HCT116 (cell line): ENCODE measurements at regions not wholly inside any gene's neighbourhood (a gene's known extent, or its start where the extent isn't known, plus 50 kb on each side); places are given as distances from the start of the nearest gene placed in this dataset.
A peak's percentile ranks its signal among the peaks of the same experiment; 100 is the strongest.

Source experiments
- ATAC-seq: fragments of 200-7000 bp; cut with Tn5 transposase; 2 replicates; pipeline ENCODE4 v1.9.1; 2020; ENCODE audit warnings: mild to moderate bottlenecking, moderate library complexity
- BruUV-seq: library from RNA; stranded (reverse); fragments of 400-500 nt; replicated peaks from 2 replicates; lab custom pipeline; 2021; lab: Mats Ljungman, UMichigan
- CTCF ChIA-PET: fragments of 300-600 bp; sonication (Branson Sonifier 250); formaldehyde crosslinking; loops from one replicate; lab custom pipeline; 2021; ENCODE audit warnings: antibody characterized with exemption; lab: Charles Lee
- POLR2A ChIA-PET: fragments of 300-600, 350-600 bp; sonication (Branson Sonifier 250); formaldehyde crosslinking; loops from one replicate; lab custom pipeline; 2021; ENCODE audit warnings: antibody characterized with exemption; lab: Charles Lee
- RAD21 ChIA-PET, 2 experiments: fragments of 300-600 bp; sonication (Branson Sonifier 250); formaldehyde crosslinking; loops; one replicate each; lab custom pipeline; 2023; ENCODE audit warnings: low total read pairs in 2 of 2; ENCODE audit not compliant: uncharacterized antibody in 2 of 2, unreplicated experiment in 2 of 2, low non-redundant PET in 1 of 2; lab: Charles Lee
- DNase-seq: peaks from one replicate; pipeline ENCODE4 v3.0.0-alpha.2; 2010; ENCODE audit warnings: low read depth, low spot score
- H2AFZ ChIP-seq: fragments of 200-600 bp; shearing (Covaris generic), sonication (generic); 2 replicates; pipeline ENCODE4 v1.6.1; 2017; ENCODE audit warnings: low read depth, mixed run types, mixed read lengths, antibody characterized with exemption, low read length; ENCODE audit not compliant: poor library complexity, severe bottlenecking
- H3K27ac ChIP-seq: 2 replicates; pipeline ENCODE4 v1.5.1; 2012; ENCODE audit warnings: low read depth, low read length
- H3K27me3 ChIP-seq: fragments of 200-600 bp; sonication (generic); 2 replicates; pipeline ENCODE4 v1.6.1; 2016; ENCODE audit warnings: mixed run types, low read length, mixed read lengths; ENCODE audit not compliant: insufficient read depth
- H3K36me3 ChIP-seq, 2 experiments: fragments of 200-500 bp in 1 of 2; fragments of 200-600 bp in 1 of 2; sonication (Bioruptor generic) in 1 of 2; sonication (generic) in 1 of 2; 2 replicates each; pipeline versions ENCODE4 v1.5.1 to v1.6.1; 2014 to 2016; ENCODE audit warnings: low read length in 2 of 2, inconsistent platforms in 1 of 2, mixed read lengths in 1 of 2, mixed run types in 1 of 2; ENCODE audit not compliant: insufficient read depth in 2 of 2, control insufficient read depth in 1 of 2
- H3K4me1 ChIP-seq, 2 experiments: fragments of 200-600 bp in 1 of 2; sonication (generic) in 1 of 2; 2 replicates each; pipeline versions ENCODE4 v1.5.1 to v1.6.1; 2012 to 2017; ENCODE audit warnings: low read length in 2 of 2, inconsistent platforms in 1 of 2, mild to moderate bottlenecking in 1 of 2, mixed read lengths in 1 of 2, mixed run types in 1 of 2, moderate library complexity in 1 of 2; ENCODE audit not compliant: insufficient read depth in 2 of 2, control insufficient read depth in 1 of 2
- H3K4me2 ChIP-seq: fragments of 200-600 bp; sonication (generic); 2 replicates; pipeline ENCODE4 v1.6.1; 2017; ENCODE audit warnings: mixed run types, low read length, mixed read lengths
- H3K4me3 ChIP-seq, 2 experiments: fragments of 200-600 bp in 1 of 2; sonication (generic) in 1 of 2; replicated peaks in 1 of 2; 2 replicates each; pipeline ENCODE4 v1.5.1; 2011 to 2016; ENCODE audit warnings: low read length in 2 of 2, control low read depth in 1 of 2, low read depth in 1 of 2, mild to moderate bottlenecking in 1 of 2, mixed read lengths in 1 of 2, mixed run types in 1 of 2
- H3K79me2 ChIP-seq: fragments of 200-600 bp; sonication (generic); 2 replicates; pipeline ENCODE4 v1.6.1; 2017; ENCODE audit warnings: mild to moderate bottlenecking, mixed run types, low read length, moderate library complexity, mixed read lengths; ENCODE audit not compliant: insufficient read depth
- H3K9ac ChIP-seq: fragments of 200-600 bp; sonication (generic); 2 replicates; pipeline ENCODE4 v1.6.1; 2016; ENCODE audit warnings: low read length, mixed read lengths
- H3K9me2 ChIP-seq: fragments of 200-600 bp; sonication (generic), shearing (Covaris generic); 2 replicates; pipeline ENCODE4 v1.6.1; 2017; ENCODE audit warnings: mixed run types, mild to moderate bottlenecking, moderate library complexity; ENCODE audit not compliant: insufficient read depth
- H3K9me3 ChIP-seq, 2 experiments: fragments of 200-500 bp in 1 of 2; fragments of 200-600 bp in 1 of 2; sonication (Bioruptor generic) in 1 of 2; sonication (generic) in 1 of 2; 2 replicates each; pipeline ENCODE4 v1.6.1; 2014 to 2017; ENCODE audit warnings: low read length in 2 of 2, mixed read lengths in 2 of 2, inconsistent platforms in 1 of 2, low read depth in 1 of 2, mild to moderate bottlenecking in 1 of 2, mixed run types in 1 of 2, moderate library complexity in 1 of 2; ENCODE audit not compliant: control insufficient read depth in 1 of 2, insufficient read depth in 1 of 2
- H4K20me1 ChIP-seq: fragments of 200-600 bp; sonication (generic), shearing (Covaris generic); 2 replicates; pipeline ENCODE4 v1.6.1; 2017; ENCODE audit warnings: mixed run types, mild to moderate bottlenecking, moderate library complexity; ENCODE audit not compliant: insufficient read depth
- CBX3 ChIP-seq: IDR thresholded peaks from 2 replicates; pipeline ENCODE4 v1.6.1; 2012; ENCODE audit warnings: low read depth
- CTCF ChIP-seq, 3 experiments: fragments of 200-600 bp in 1 of 3; sonication (generic) in 1 of 3; IDR thresholded peaks in 2 of 3; conservative IDR thresholded peaks in 1 of 3; 2 replicates each; pipeline ENCODE4 v1.5.1; 2012 to 2017; ENCODE audit warnings: low read depth in 2 of 3, low read length in 2 of 3, antibody characterized with exemption in 1 of 3, borderline replicate concordance in 1 of 3, control low read depth in 1 of 3, mild to moderate bottlenecking in 1 of 3, mixed read lengths in 1 of 3, mixed run types in 1 of 3, moderate library complexity in 1 of 3; ENCODE audit not compliant: insufficient read depth in 1 of 3
- EZH2 ChIP-seq: fragments of 200-600 bp; sonication (generic); IDR thresholded peaks from 2 replicates; pipeline ENCODE4 v1.6.1; 2017; ENCODE audit warnings: antibody characterized with exemption, mixed run types
- JUND ChIP-seq: IDR thresholded peaks from 2 replicates; pipeline ENCODE4 v1.6.1; 2012
- RAD21 ChIP-seq: IDR thresholded peaks from 2 replicates; pipeline ENCODE4 v1.6.1; 2012; ENCODE audit warnings: low read depth, mild to moderate bottlenecking
- SIN3A ChIP-seq: IDR thresholded peaks from 2 replicates; pipeline ENCODE4 v1.6.1; 2012; ENCODE audit warnings: low read depth
- TCF7L2 ChIP-seq: IDR thresholded peaks from 2 replicates; pipeline ENCODE4 v1.7.0; 2011; ENCODE audit warnings: borderline replicate concordance, inconsistent platforms; ENCODE audit not compliant: insufficient read depth, insufficient read length; ENCODE audit errors: extremely low read depth
- YY1 ChIP-seq: IDR thresholded peaks from 2 replicates; pipeline ENCODE4 v1.6.1; 2011; ENCODE audit warnings: low read length, low read depth, moderate library complexity, mild to moderate bottlenecking; ENCODE audit not compliant: insufficient replicate concordance; ENCODE audit errors: extremely low read depth
- ZFX ChIP-seq: fragments of 450-650 bp; IDR thresholded peaks from 2 replicates; pipeline ENCODE4 v1.6.1; 2017
- intact Hi-C: fragments of 100-400 bp; cut with micrococcal nuclease; formaldehyde crosslinking; loops from 2 replicates; pipeline ENCODE4 v1.10.0; 2022

GRCh38 chr17:77542551-77543490, 402.1 kb downstream of the SEC14L1 start:
- ChIA-PET POLR2A (no interaction called here), CTCF (interaction anchor here (0.6 to 3.3 kb wide), 17 partner anchors 20 to 708 kb away, joined by 3 to 38 read pairs (median 3); no protein-coding TSS in a partner anchor), RAD21 (interaction anchor here (0.6 to 1.4 kb wide), 5 partner anchors 107 to 728 kb away, joined by 3 to 7 read pairs (median 5); no protein-coding TSS in a partner anchor)
- Histone ChIP-seq H2AFZ (peak overlapping the region; percentile 50), H3K9ac (no peak overlapping the region), H3K27me3 (peaks cover 22% of the 10 kb centered on the region; the same call in 1 of the 2 replicates), H3K4me2 (peak overlapping the region; percentile 41), H3K4me3 (no peak overlapping the region), H3K9me3 (no peaks in the 10 kb centered on the region), H3K27ac (no peak overlapping the region), H4K20me1 (no peaks in the 10 kb centered on the region), H3K9me2 (no peaks in the 10 kb centered on the region), H3K36me3 (no peaks in the 10 kb centered on the region), H3K79me2 (no peaks in the 10 kb centered on the region), H3K4me1 (peaks cover 0 to 8% of the 10 kb centered on the region in 2 experiments; a peak in 3 of 4 replicates)
- ATAC-seq (peak; percentile 98), DNase-seq (peak; percentile 79)
- no TSS peak for BruUV-seq
- TF ChIP-seq CTCF (IDR thresholded peaks at IDR 0.05 in 2 of 3, conservative IDR thresholded peaks at IDR 0.05 in 1 of 3; ENCODE audit: borderline replicate concordance in 1 of 3, insufficient read depth in 1 of 3, low read depth in 2 of 3, low read length in 2 of 3) (peak; percentile 92 to 99 (median 99)), TCF7L2 (peak; percentile 29), SIN3A (no peak), EZH2 (no peak), CBX3 (no peak), RAD21 (peak; percentile 98), ZFX (no peak), YY1 (peak; percentile 49), JUND (no peak)
- intact Hi-C loops: loop anchor here (1.0 to 2.0 kb wide), 4 partner anchors 106 to 471 kb away; no protein-coding TSS in a partner anchor
